Activated T-helper 9 cell treated with anti-CD3 and anti-CD28 coated beads, Interleukin-2, amount 50 U/mL, for 16 hours (primary cell): ENCODE measurements at regions not wholly inside any gene's neighbourhood (a gene's known extent, or its start where the extent isn't known, plus 50 kb on each side); places are given as distances from the start of the nearest gene placed in this dataset.
A peak's percentile ranks its signal among the peaks of the same experiment; 100 is the strongest.

Experiments used
- DNase-seq: peaks from one replicate; pipeline ENCODE4 v3.0.0-alpha.2; 2020; ENCODE audit warnings: low read depth

DNA sequence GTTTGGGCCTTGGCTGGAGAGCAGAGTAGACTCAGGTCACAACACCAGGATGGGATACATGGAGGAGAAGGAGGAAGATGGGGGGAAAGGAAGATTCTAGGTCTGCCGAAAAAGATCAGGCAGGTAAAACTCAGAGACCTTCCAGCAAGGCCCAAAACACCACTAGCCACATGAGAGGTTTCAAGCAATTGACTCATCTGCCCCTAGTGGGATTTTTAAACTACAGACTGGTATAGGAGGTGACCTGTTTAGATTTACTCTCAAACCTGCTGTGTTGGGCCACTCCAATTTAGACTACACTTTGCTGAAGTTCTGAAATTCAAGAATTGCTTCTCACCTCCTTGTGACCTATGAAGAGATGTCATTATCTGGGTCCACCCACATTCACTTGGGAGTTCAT is 236.9 kb upstream of the SASH1 start:
- no peak for DNase-seq

GRCh38 chr6:148107911-148108310 is 234.7 kb upstream of the SASH1 start:
- DNase-seq = no peak

- DNase-seq = no peak
Measured at GRCh38 chr6:148109732-148110131, 232.9 kb upstream of the SASH1 start.

DNA sequence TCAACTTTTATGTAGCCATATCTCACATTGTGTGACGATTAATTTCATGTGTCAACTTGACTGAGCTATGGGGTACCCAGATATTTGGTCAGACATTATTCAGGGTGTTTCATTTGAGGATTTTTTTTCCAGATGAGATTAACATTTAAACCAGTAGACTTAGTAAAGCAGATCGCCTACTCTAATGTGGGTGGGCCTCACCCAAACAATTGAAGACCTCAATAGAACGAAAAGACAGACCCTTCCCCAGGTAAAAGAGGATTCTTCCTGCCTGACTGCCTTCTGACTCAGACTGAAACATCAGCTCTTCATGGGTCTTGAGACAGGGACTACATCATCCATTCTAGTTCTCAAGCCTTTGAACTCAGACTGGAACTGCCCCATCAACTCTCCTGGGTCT is 231.7 kb upstream of the SASH1 start:
- no peak for DNase-seq

GRCh38 chr6:148112851-148113319 is 229.8 kb upstream of the SASH1 start:
- no peak for DNase-seq

DNA sequence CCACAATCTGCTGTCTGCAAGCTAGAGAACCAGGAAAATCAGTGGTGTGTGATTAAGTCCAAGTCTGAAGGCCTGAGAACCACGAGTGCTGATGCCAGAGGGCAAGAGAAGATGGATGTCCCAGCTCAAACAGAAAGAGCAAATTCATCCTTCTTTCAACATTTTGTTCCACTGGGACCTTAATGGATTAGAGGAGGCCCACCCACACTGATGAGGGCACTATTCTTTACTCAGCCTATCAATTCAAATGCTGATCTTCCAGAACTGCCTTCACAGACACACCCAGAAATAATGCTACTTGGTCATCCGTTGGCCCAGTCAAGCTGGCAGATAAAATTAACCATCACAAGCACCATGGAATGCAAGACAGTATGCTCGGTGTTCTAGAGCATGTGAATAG is 226.6 kb upstream of the SASH1 start:
- DNase-seq = no peak

- DNase-seq = no peak
Measured at GRCh38 chr6:148118244-148118643, 224.4 kb upstream of the SASH1 start.

- DNase-seq = no peak
Measured at GRCh38 chr6:148128014-148128730, 214.5 kb upstream of the SASH1 start.

- no peak for DNase-seq
Measured at GRCh38 chr6:148134592-148134991, 208.0 kb upstream of the SASH1 start.

GRCh38 chr6:148136586-148136985 is 206.1 kb upstream of the SASH1 start:
- DNase-seq = no peak

GRCh38 chr6:148137652-148138051 is 205.0 kb upstream of the SASH1 start:
- DNase-seq = no peak

DNA sequence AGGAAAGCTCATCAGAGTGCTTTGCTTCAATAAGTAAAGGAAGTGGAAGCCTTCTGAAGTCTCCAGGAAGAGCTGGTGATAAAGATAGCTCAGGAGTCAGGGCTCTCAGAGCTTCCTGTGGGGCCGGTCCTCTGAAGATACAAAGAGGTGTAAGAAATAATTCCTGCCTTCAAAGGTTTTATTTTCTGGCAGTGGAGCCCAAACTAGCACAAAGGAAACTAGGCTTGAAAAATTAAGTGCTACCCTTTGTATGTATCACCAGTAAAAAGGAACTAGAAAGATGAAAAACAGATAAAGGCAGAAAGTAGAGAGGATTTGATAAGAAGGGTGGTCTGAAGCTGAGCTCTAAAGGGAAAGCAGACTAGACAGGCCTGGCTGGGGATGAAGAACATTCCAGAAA is 204.1 kb upstream of the SASH1 start:
- no peak for DNase-seq

DNA sequence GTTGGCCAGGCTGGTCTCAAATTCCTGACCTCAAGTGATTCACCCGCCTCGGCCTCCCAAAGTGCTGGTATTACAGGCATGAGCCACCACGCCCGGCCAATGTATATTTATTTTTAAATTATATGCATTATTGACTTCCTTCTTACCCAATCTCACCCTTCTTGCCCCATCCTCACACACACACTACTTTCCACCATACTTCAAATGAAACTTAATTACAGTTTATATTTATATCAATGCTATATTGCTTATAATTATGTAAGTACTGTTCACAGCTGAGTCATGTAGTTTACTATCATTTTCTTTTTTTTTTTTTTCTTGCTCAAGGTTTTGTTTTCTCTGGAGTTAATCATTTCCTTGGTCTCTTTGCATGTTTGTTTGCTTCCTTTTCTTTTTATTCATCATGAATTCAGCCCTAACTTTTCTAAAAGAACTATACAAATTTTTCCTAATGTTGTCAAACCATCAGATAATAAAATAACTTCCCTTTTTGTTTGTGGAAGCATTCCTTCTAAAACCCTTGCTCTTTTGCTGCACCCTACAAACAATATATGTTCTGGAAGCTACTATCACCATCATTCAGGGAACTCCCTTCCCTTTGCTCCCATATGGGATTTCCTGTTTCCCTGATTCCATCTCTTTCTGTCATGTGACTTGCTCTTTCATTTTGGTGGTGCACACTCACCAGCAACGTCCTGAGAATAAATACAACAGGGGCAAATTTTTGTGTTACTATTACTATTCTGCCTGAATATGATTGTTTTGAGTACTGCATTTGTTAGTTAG is 201.7 kb upstream of the SASH1 start:
- no peak for DNase-seq

- no peak for DNase-seq
Measured at GRCh38 chr6:148142821-148143220, 199.8 kb upstream of the SASH1 start.

- no peak for DNase-seq
Measured at GRCh38 chr6:148143771-148144170, 198.9 kb upstream of the SASH1 start.

DNA sequence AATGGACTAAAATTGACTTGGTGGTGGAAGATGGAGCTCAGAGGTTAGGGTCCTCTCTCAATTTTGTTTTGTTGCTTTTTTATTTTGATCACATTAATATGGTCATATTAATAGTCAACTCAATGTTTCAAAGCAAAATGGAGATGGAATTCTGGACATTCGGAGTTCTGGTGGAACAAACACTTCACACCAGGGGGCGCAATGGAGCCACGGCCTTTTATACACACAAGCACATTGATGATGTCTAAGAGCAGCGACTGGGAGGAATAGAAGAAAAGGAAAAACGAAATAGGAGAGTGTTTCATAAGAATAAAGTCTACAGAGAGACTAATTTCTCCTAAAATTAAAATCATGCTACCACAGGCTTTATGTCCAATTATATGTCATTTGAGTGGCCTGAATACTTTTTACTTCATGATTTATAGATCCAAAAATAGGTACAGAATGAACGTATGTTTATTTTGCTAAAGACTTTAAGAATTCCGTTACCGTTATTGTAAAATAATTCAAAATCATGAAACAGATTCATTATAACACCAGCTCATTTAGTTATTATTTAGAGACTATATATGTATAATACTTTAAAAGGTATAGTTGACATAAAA is 197.6 kb upstream of the SASH1 start:
- peak; percentile 51 for DNase-seq

DNA sequence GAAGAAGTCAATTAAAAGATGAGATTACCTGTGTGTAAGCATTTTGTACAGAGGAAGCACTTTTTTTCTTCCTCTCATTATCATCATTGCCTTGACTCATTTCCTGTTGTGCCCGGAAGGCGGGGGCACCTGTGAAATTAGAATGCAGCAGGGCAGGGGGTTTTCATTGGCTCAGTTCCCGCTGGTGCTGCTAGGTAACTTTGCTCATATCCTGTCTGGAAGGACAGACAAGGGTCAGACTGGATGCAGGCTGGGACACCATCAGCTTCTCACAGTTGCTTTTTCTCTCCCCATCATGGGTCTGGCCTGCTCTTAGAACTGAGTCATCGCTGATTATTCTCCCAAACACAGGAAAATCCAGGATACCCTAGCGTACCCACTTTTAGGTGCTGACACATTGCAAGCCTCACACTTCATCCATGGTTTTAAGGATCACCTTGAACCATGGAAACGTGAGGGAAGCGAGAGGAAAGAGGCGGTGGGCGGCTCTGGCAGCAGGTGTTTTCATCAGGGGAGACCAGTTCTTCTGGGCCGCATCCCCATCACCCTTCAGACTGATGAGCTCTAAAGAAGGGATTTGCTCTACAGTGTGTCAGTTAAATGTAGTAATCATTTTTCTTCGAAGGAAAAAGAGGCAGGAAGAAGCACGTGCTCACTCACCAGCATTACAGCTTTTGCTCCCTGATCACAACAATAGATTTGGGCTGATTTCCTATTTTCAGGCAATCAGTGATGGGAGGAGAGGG is 195.7 kb upstream of the SASH1 start:
- peak; percentile 57 for DNase-seq

DNA sequence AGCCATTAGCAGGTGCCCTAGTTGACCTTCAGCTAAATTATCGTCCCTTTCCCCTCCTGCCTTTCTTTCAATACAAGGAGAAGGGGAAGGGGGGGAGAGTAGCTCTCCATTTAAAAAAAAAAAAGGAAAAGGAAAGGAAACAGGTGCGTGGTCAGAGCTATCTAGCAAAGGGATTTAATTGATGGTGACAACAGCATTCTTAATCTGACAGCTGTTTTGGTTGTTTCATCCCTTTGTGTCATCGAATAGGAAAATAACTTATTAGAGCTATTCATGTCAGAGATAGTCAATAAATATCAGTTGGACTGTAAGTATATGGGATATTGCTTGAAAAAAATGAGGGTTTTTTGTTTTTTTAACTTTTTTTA is 195.2 kb upstream of the SASH1 start:
- DNase-seq = no peak

DNA sequence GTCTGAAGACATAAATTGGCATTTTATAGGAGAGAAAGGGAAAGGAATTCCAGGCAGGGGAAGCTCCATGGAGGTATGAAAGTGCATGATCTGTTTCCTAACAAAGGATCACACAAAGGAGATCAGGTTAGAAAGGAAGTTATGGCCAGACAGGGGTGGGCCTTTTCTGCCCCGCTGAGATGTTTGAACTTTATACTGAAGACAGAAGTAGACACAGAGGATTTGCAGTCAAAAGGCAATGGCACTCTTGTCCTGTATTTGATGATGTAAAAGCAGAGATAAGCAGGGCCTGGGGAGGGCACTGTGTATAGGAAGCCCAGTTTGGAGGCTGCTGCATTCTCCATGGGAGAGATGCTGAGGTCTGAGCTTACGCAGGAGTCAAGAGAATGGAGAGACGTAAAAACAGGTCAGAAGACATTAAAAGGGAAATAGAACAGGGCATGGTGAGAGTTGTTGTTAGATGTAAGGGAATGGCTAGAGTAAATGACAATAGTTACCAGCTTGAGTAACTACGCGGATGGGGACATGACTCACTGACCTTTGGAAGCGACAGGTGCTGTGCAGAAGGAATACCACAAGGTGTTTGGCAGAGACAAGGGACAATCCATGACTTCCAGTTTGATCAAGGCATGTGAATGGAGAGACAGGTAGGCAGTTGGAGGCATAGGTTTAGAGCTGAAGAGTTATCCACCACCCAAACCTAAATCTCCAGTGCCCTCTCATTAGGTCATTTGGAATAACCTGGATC is 190.6 kb upstream of the SASH1 start:
- DNase-seq = no peak

DNA sequence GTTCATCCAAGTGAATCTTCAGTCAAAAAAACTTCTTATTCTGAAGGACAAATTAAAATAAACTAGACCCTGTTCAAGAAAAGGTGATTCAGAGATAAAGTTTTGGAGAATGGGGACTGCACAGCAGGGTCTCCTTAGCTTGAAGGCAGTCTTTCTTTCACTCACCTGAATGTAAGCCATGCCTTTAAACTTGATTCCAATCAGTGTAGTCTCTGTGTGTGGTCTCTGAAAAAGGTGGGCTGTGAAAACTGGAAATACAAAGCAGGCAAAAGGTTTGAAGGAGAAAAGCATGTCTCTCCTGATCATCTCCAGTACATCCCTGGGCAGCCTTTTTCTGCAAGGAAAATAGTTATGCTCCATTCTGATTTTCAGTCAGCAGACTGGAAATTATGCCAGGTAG is 188.0 kb upstream of the SASH1 start:
- no peak for DNase-seq

DNA sequence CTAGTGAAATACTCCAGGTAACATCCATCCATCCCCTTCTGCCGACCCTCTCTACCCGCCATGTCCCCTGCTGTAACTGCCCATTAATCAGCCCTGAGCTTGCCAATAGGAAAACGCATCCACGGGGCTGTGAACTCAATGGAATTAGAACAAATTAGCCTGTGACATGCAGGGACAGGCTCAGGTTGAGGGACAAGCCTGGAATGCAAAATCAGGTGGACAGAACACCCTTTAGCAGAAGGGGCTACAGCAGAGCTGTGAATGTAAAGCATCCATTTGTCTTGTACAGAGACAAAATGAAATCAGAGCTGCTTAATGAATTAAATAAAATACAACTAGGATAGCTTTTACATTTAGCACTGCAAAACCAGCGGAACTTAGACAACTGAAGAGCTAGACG is 187.3 kb upstream of the SASH1 start:
- no peak for DNase-seq

- no peak for DNase-seq
Measured at GRCh38 chr6:148157841-148158240, 184.8 kb upstream of the SASH1 start.
